ENCODE measurements at regions not wholly inside any gene's neighbourhood (a gene's known extent, or its start where the extent isn't known, plus 50 kb on each side); places are given as distances from the start of the nearest gene placed in this dataset.
"Not testable (repeated sequence)": the region's sequence is repeated elsewhere in the genome, so short reads cannot be mapped to it uniquely, and the experiment has no call there.

- TF ChIP-seq CTCF (conservative IDR thresholded peaks at IDR 0.05; ENCODE audit: low read depth, low read length); RAD21 (IDR thresholded peaks at IDR 0.05; ENCODE audit: low read length); POLR2A (IDR thresholded peaks at IDR 0.05; ENCODE audit: low read depth, low read length); ELK1 (IDR thresholded peaks at IDR 0.05; ENCODE audit: borderline replicate concordance, low read depth, low read length); CEBPB (IDR thresholded peaks at IDR 0.05; ENCODE audit: low read depth, low read length); USF2 (IDR thresholded peaks at IDR 0.05; ENCODE audit: low read depth, low read length); MAZ (IDR thresholded peaks at IDR 0.05; ENCODE audit: borderline replicate concordance, low read depth, low read length); SMC3 (IDR thresholded peaks at IDR 0.05; ENCODE audit: low read depth, low read length); MXI1 (IDR thresholded peaks at IDR 0.05; ENCODE audit: borderline replicate concordance, low read depth, low read length); RCOR1 (IDR thresholded peaks at IDR 0.05; ENCODE audit: insufficient replicate concordance, low read length): not testable (repeated sequence)
Observed at GRCh38 chr22:25415731-25416130, 148.7 kb upstream of the GRK3 start.

Measured in IMR-90 (cell line).